Ramos (cell line): ENCODE measurements at regions not wholly inside any gene's neighbourhood (a gene's known extent, or its start where the extent isn't known, plus 50 kb on each side); places are given as distances from the start of the nearest gene placed in this dataset.

Experiments used
- in situ Hi-C: fragments of 300-500 bp; cut with MboI; formaldehyde crosslinking; loops from one replicate; pipeline ENCODE4 v1.14.3; 2022; ENCODE audit warnings: low sequenced_read_pairs; ENCODE audit not compliant: unreplicated experiment

DNA sequence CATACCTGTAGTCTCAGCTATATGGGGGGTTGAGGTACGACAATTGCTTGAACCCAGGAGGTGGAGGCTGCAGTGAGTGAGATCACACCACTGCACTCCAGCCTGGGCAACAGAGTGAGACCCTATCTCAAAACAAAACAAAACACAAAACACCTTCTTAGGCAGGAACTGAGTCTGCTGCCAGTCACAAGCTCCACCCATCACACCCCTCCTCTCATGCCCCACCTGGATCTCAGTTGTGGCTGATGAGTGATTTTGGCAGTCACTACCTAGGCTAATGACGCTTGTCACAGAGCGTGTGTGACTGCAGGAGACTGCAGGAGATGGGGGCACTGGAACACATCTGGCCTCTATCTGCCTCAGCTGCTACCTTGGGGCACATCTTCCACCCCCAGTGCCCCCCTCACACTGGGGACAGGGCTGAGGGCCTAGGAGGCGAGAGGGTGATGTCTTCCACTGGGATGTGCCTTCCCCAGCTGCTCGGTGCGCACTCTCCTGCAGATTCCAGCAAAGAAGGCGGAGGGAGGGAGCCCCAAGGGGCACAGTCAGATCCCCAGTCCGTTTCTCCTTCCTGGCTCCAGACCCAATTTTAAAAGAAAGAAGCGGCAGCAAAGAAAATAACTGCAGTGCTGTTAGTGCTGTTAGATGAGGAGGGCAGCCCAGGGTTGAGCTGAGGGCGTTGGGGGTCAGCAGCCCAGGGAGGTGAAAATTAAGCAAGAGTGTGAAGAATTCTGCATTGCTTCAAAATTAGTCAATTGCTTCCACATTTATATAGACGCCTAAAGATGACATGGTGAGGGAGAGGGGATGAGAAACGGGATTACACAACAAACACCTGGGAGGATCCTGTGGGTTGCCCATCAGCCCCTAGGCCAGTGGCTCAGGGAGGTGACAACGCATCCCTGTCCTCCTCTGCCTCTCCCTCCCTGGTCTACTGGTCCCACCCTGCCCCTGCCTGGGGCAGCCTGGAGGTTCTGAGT lies 143.6 kb upstream of the HAAO start:
- in situ Hi-C loops: no loop called here

DNA sequence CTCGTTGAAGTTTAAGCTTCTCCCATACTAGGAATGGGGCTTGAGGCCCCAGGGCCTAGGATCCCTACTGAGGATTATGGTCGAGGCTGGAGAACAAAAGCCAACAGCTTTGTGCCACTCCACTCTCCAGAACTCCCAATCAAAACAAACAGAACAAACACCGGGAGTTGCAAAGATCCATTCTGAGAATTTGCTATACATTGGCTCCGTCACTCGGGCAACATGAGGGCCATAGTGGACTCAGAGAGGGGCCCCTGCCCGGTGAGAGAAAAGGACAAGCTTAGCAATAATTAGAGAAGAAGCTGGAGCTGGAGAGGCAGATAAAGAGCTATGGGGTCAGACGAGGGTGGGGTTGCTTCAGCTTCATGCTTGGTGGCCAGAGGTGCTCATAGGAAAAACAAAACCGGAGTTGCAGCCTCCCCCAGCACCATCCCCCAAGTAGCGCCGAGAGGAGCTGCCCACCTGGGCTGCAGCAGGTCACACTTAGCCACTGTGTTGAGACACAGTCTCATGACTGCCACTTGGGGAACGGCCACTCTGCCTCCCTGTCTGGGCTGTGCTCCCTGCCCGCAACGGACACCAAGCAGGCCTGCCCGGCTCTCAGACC lies 142.3 kb upstream of the HAAO start:
- in situ Hi-C loops: no loop called here

DNA sequence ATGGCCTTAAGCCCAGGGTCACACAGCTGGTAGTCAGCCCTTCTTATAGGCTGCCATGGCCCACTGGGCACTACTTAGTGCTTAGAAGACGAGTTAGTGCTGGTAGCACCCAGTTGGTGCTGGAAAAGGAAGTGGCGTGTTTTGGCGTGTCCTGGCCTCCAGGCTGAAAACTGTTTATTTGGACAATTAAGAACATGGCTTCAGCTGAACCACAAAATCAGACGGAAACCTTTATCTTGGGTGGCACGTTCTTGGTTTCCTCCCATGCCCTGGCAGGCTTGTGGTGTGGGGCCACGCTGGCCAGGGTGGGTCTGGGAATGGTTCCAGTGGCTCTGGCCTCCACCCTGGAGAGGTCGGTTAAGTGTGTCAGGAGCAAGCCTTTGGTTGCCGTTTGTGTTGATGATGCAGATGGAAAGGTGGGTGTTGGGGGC lies 141.5 kb upstream of the HAAO start:
- in situ Hi-C loops: no loop called here

DNA sequence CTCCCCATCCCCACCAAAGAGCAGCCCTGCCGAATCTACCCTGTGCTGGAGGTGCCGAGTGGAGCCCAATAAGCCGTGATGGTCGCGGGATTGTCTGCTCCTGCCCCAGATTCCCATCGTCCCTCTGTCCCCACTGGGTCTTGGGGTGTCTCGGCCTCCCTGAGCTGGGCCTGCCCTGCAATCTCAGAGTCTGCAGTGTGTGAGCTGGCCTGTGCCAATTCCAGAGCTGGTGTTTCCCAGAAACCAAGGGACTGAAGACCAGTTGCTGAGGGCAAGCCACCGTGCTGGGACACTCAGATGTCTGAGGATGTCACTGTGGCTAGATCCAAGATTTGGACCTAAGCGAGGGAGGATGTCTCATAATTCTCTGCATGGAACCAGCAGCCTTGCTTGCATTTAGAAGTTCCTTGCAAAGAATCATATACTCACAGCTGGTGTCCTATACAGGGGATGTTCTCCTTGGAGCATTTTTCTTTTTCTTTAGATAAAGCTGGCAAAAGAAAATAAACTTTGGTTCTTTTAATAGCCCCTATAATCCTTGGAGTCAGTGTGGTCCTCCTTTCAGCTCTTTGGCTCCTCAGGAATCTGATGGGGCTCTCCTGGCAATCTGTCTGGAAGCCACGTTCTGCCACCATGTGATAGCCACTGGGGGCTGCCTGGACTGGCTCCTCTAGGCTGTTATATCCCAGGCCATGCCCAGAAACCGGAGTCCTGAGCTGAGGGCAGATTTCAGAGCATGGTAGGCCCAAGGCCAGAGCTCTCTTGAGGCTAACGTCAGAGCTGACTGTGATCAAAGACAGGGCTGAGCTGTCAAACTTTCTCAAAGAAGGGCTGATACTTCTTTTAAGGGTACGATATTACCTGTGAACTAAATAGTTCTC lies 140.1 kb upstream of the HAAO start:
- in situ Hi-C loops: no loop called here

DNA sequence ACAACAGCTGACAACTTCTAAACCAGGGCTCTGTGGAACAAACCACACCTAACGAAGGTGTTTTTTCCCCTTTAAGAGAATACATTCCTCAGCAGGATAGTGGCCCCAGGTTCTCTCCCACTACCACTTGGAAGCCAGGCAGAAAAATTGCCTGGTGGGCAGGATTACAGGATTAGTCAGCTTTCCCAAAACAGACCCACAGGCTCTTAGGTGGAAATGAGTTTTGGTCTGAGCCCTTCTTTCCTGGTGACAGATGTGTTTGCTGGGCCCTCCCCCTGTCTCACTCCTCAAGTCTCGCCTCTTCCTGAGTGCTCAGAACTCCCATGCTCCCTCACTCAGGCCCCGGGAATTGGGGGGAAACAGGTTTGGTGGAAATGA lies 139.4 kb upstream of the HAAO start:
- in situ Hi-C loops: no loop called here

DNA sequence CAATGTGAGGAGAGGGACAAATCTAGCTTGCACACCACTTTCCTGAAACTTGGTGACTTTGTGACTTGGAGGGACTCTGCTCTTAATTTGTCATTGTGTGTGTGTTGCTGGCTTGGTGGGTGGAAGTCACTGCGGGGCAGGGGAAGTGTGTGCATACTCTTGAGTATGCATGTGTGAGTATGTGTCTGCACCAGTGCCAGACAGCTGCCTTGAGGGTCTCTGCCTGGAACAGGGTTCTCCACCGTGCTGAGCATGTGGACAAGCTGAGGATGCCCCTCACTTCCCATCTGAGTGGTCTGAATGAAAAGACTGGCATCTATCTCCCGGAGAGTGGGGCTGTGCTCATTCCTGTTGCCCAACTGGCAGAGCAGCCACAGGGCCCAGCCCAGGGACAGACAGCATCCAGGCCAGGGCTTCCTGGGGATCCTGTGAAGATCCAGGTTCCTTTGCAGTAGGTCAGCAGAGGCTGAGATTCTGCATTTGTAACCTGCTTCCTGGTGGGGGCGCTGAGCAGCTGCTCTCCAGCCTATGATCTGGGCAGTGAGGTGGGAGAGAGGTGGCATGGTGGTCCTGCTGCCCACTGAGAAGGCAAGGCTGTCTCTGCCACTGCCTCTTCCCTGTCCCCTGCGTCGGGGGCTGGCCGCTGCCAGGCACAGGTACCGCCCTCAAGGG lies 138.9 kb upstream of the HAAO start:
- in situ Hi-C loops: no loop called here

DNA sequence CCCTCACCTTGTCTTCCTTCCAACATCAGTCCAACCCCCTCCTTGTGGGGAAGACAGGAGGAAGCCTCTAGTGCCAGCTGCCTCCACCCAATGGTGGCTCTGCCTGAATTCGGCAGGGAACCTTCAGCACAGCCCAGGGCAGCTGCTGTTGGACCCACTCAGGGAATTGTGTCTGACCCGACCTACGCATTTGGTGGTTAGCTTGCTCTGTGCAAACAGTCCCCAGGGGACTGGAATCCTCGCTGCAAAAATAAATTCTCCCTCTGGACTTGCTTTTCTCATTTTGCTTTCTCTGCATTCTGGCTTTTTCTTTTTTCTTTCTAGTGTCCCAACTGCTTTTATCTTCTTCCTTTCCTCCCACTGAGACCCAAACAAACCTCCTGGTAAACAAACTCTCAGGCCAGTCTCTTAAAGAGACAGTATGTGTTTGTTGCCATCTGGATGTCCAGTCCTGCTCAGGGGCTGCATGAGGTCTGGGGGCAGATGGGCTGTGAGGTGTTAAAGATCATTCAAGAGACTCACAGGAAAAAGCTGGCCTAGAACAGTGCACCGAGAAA lies 137.7 kb upstream of the HAAO start:
- in situ Hi-C loops: no loop called here

DNA sequence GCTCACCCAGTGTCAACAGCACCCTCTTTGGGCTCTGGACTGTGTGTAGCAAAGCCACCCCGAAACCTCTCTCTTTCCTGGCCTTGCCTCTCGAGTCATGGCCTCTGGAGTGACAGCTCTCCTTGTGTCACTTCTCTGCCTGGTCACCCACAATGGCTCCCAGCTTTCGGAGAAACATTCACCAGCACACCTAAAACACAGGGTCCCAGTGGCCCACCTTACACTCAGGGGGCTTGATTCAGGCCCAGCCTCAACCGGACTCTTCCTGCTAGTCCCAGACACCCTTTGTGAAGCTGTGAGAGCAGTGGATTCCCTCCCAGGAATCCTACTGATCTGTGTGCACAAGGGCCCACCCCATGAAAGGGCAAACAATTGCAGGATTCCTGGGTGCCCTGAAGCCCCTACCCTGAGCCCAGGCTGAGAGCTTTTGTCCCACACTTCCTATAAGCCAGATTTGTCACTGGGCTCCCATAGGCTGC lies 137.2 kb upstream of the HAAO start:
- in situ Hi-C loops: no loop called here

DNA sequence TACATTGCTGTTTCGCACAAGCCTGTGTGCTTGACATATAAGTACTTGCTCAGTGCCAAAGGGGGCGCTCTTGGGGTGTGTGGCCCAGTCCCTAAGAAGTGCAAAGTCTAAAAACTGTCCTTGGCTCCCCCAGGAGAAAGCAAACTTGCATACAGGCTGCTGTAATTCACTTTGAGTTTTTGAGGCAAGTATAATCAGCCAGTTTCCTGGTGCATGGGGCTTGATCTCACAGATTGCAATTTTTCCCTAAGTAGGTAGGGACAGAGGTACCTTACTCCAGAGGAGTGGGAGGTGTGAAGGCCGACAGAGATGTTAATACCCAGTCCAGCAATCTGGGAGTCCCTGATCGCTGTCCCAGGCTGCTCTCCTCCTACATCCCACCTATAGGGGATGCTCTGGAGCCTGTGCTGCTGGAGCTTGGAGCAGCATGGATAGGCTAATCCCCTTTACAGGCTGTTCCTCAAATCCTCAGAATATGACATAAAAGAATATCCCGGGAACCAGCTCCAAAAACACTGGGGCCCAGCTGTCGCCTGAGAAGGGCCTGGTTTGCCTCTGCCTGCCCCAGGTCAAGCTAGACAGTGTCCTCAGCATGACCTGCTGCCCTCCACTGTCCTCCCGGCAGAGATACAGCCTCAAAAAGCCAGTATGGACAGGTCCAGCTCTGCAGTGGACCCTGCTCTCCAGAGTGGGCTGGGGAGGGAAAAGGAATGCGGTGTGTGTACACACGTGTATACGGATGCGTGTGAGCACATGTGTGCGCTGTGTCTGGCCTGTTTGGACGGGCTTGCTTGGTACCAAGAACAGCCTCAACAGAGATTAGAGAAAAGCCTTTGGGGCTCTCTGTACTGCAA lies 136.5 kb upstream of the HAAO start:
- in situ Hi-C loops: no loop called here

DNA sequence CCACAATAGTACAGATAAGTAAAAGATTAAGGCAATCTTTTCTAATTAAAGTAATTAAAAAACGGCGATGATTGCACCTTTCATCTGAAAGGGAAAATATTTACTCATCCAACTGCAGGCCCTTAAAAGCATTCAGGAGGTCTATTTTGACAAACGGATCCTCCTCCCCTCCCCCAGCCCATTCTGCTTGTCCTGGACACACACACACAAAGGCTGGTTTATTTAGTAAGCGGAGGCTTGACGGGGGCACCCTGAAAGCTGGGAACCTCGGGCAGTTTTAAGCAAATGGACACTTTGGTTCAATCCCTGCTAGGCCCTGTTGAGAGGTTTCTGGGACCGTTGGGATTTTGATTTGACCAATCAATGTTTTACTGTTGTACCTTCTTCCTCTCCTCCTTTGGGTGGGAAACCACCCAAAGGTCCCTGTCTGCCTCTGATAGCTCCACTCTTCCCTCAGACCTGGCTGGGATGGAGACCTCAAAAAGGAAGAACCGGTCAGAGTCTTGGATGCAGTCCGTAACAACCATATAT lies 135.8 kb upstream of the HAAO start:
- in situ Hi-C loops: no loop called here

DNA sequence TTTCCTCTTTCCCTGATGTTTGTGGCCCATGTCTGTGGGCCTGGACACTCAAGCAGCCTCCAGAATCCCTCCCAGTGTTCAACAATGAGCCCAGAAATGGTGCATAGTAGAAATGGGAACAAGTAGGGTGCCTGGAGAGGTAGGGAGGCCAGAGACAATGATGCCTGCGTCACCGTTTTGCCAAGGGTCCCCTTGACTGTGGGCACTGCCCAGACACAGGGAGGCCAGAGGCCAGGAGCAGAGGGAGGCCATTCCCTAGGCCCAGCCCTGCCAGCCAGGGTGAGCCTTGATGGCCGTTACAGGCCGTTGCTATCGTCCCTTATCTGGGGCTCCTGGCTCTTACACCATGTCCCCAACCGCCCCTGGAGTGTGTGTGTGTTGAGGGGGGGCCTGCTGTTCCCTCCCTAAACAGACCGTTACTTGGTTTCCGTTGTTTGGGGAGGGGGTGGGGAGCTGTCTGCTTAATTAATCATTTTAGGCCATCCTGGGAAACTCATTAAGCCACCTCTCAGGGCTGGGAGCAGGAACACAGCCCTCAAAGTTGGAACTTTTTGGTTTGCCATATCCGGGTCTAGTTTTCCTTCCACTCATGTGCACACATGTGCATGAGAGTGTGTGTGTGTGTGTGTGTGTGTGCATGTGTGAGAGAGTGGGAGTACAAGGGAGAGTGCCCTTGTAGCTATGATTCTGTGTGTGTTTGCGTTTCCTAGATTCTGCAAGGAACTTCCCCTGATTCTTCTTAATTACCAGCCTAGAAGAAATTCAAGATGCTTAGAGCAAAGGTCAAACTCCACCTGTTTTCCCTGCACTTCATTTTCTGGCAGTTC lies 135.2 kb upstream of the HAAO start:
- in situ Hi-C loops: no loop called here

DNA sequence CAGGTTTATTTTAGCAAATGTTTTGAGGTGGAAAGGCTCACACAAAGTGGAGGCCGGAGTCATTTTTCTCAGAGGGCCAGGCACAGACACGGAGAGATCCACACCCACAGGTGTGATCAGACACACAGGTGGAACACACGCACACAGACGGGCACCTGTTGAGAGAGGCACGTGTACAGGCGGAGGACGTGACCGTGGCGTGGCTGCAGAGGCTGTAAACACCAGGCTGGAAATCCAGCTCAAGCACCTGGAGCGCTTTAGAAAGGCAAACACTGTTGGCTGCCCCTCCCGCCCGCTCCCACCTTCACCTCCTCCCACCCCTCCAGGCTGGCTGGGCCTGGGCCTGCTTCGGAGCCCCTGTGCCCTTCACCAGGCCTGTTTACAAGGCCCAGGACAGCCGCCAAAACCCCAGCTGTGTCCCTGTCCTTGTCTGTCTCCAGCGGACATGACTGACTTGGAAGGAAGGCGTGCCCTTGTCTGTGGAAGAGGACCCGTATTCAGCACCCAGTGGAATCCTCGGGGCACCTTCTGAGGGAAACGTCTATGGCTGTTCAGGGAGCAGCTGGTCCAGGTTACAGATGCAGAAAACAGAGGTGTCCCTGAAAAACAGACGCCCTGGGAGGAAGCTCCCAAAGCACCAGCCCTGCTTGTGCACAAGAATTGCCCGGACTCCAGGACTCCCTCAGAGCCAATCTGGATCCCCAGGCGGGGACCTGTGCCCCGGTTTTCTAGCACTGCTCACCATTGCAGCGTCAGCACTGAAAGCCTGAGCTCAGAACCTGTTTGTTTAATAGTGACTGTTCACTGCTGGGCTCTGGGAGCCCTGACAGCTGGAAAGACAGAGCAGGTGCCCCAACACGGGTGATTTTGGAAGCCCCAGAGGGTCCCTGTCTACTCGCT lies 134.3 kb upstream of the HAAO start:
- in situ Hi-C loops: no loop called here

DNA sequence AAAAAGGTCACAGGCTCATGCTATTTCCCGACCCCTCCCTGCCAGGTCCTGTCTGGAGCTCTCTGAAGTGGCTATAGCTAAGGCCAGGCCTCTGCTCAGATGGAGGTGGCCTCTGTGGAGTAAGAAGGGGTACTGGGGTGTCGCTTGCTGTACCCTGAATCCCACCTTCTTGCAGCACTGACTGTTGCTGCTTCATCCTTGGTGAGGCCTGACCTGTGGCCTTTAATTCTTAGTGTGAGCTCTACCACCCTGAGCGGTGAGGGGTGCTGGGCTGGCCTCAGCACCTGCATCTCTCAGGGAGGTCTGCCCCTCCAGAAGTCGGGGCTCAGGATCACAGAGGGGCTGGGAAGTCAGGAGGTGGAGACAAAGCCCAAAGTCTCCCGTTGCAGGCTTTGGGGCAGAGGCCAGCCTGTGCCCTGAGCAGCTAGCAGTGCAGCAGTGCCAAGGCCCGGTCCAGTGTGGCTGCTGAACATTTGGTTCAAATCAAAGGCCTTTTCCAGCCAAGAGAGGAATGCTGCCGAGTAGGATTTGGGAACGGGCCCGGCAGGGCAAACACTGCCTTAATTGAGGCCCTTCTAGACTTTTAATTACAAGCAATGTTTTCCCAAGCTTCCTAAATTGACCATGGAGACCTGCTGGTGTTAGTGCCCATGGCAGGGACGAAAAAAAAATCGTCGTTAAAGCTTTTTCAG lies 133.5 kb upstream of the HAAO start:
- in situ Hi-C loops: no loop called here

DNA sequence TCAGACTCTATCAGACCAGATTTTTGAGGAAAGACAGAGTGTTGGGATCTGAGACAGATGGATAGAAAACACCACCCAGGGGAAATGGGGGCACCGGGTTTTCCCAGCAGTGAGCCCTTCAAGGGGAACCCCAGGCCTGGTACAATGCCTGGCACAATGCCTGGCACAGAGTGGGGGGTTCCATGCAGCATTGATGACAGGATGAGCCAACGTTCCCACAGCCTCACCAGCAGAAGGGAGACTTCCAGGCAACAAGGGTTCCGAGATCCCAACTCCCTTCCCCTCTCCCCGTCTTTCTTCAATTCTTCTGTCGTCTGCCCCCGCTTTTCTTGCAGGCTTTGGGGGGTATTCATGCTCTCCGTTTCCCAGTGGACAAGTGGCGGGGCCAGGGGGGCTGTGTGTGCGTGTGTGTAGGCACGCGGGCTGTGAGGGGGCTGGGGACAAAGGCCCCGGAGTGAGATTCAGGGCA lies 132.1 kb upstream of the HAAO start:
- in situ Hi-C loops: no loop called here

DNA sequence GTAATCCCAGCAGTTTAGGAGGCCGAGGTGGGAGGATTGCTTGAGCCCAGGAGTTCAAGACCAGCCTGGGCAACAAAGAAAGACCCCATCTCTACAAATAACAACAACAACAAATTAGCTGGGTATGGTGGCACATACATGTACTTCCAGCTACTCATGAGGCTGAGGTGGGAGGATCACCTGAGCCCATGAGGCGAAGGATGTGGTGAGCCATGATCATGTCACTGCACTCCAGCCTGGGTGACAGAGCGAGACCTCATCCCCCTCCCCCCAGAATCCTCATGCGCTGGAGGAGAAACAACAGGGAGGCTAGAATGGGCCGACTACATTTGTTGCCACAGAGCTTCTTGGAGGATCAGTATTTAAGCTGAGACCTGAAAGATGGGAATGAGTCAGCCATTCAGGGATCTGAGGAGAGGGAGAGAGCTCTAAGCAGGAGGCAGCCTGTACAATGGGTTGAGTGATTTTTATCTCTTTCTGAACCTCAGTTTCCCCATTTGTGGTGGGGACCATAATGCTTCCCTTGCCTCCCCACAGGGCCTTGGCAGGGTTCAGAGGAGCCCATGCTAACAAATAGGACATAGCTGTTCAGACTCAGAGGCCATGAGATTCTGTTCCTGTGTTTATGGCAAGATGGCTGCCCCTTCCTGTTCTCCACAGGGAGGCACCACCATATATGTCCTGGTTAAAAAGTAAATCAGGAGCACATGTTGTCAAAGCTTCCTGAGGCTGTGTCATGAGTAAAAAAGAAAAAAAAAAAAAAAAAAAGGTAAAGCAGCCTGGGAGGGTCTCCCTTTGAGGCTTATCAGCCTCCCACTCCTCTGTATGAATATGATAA lies 131.4 kb upstream of the HAAO start:
- in situ Hi-C loops: no loop called here
